Upper lobe of right lung (tissue), 1 donor: ENCODE measurements at regions not wholly inside any gene's neighbourhood (a gene's known extent, or its start where the extent isn't known, plus 50 kb on each side); places are given as distances from the start of the nearest gene placed in this dataset.

ENCODE experiments used
- ATAC-seq: fragments of 200-7000 bp; cut with Tn5 transposase; one replicate; pipeline ENCODE4 v1.9.1; 2020; ENCODE audit warnings: mild to moderate bottlenecking, moderate library complexity
- DNase-seq: peaks from one replicate; pipeline ENCODE4 v3.0.0-alpha.2; 2020
- H3K27ac ChIP-seq: fragments of 200-600 bp; one replicate; pipeline ENCODE4 v1.8.0; 2022
- H3K27me3 ChIP-seq: fragments of 200-600 bp; one replicate; pipeline ENCODE4 v1.8.0; 2022; ENCODE audit warnings: mild to moderate bottlenecking
- H3K36me3 ChIP-seq: fragments of 200-600 bp; one replicate; pipeline ENCODE4 v1.8.0; 2022
- H3K4me1 ChIP-seq: fragments of 200-600 bp; one replicate; pipeline ENCODE4 v1.8.0; 2022
- H3K4me3 ChIP-seq: fragments of 200-600 bp; one replicate; pipeline ENCODE4 v1.8.0; 2022; ENCODE audit warnings: mild to moderate bottlenecking
- H3K9me3 ChIP-seq: fragments of 200-600 bp; one replicate; pipeline ENCODE4 v1.8.0; 2022
- CTCF ChIP-seq: fragments of 200-600 bp; IDR thresholded peaks from one replicate; pipeline ENCODE4 v1.8.0; 2022; ENCODE audit warnings: antibody characterized with exemption
- intact Hi-C: fragments of 100-400 bp; cut with DNase I; formaldehyde crosslinking; loops from one replicate; pipeline ENCODE4 v1.11.0; 2022
- donor health status: DM: no; HTN: yes; CAD: no; lungs with severe emphysema.

GRCh38 chr6:6905961-6906518 lies 201.7 kb upstream of the RREB1 start:
- intact Hi-C loops: no loop called here
- Histone ChIP-seq H3K27me3 (no peaks in the 10 kb centered on the region), H3K36me3 (no peaks in the 10 kb centered on the region), H3K4me1 (no peaks in the 10 kb centered on the region), H3K9me3 (no peaks in the 10 kb centered on the region), H3K27ac (no peak overlapping the region), H3K4me3 (no peak overlapping the region)
- no peak for ATAC-seq
- DNase-seq: no peak
- no peak for TF ChIP-seq CTCF

- Histone ChIP-seq H3K4me3 (no peak overlapping the region), H3K36me3 (no peaks in the 10 kb centered on the region), H3K9me3 (no peaks in the 10 kb centered on the region), H3K4me1 (no peaks in the 10 kb centered on the region), H3K27ac (no peak overlapping the region), H3K27me3 (no peaks in the 10 kb centered on the region)
- intact Hi-C loops: no loop called here
- DNase-seq (no peak), ATAC-seq (no peak)
- TF ChIP-seq CTCF: no peak
Measured at GRCh38 chr6:6906570-6907213, 201.1 kb upstream of the RREB1 start.

- DNase-seq: no peak
- ATAC-seq: no peak
- intact Hi-C loops: no loop called here
- Histone ChIP-seq H3K36me3 (no peaks in the 10 kb centered on the region), H3K27me3 (no peaks in the 10 kb centered on the region), H3K9me3 (no peaks in the 10 kb centered on the region), H3K4me3 (no peak overlapping the region), H3K4me1 (no peaks in the 10 kb centered on the region), H3K27ac (no peak overlapping the region)
- TF ChIP-seq CTCF: no peak
Measured at GRCh38 chr6:6907286-6907685, 200.5 kb upstream of the RREB1 start.

- Histone ChIP-seq H3K4me3 (no peak overlapping the region), H3K27ac (no peak overlapping the region), H3K36me3 (no peaks in the 10 kb centered on the region), H3K4me1 (peaks cover 5% of the 10 kb centered on the region), H3K9me3 (no peaks in the 10 kb centered on the region), H3K27me3 (no peaks in the 10 kb centered on the region)
- intact Hi-C loops: no loop called here
- ATAC-seq: no peak
- no peak for DNase-seq
- TF ChIP-seq CTCF: no peak
Measured at GRCh38 chr6:6908121-6908520, 199.6 kb upstream of the RREB1 start.

- Histone ChIP-seq H3K27ac (no peak overlapping the region), H3K4me3 (no peak overlapping the region), H3K27me3 (no peaks in the 10 kb centered on the region), H3K4me1 (peaks cover 8% of the 10 kb centered on the region), H3K9me3 (no peaks in the 10 kb centered on the region), H3K36me3 (no peaks in the 10 kb centered on the region)
- intact Hi-C loops: no loop called here
- no peak for TF ChIP-seq CTCF
- ATAC-seq (no peak), DNase-seq (no peak)
Measured at GRCh38 chr6:6909111-6909510, 198.7 kb upstream of the RREB1 start.
